HG03442 (cell line): ENCODE measurements at regions not wholly inside any gene's neighbourhood (a gene's known extent, or its start where the extent isn't known, plus 50 kb on each side); places are given as distances from the start of the nearest gene placed in this dataset.
"Not testable (repeated sequence)": the region's sequence is repeated elsewhere in the genome, so short reads cannot be mapped to it uniquely, and the experiment has no call there.

Source experiments
- ATAC-seq: cut with Tn5 transposase; IDR thresholded peaks from one replicate; pipeline ENCODE4 v1.9.1; 2021; ENCODE audit warnings: mild to moderate bottlenecking, moderate library complexity; ENCODE audit not compliant: unreplicated experiment

- no peak for ATAC-seq
Measured at GRCh38 chr20:57781901-57782300, 72.1 kb upstream of the PMEPA1 start.

- no peak for ATAC-seq
Measured at GRCh38 chr20:57780906-57781305, 71.1 kb upstream of the PMEPA1 start.

GRCh38 chr20:57780398-57780797 lies 70.6 kb upstream of the PMEPA1 start:
- no peak for ATAC-seq

GRCh38 chr20:57779401-57780003 lies 69.7 kb upstream of the PMEPA1 start:
- no peak for ATAC-seq

GRCh38 chr20:57777911-57778310 lies 68.1 kb upstream of the PMEPA1 start:
- no peak for ATAC-seq

GRCh38 chr20:57774951-57775350 lies 65.1 kb upstream of the PMEPA1 start:
- ATAC-seq = no peak

GRCh38 chr20:57774111-57774880 lies 64.5 kb upstream of the PMEPA1 start:
- ATAC-seq = no peak

- ATAC-seq = no peak
Measured at GRCh38 chr20:57773059-57773815, 63.4 kb upstream of the PMEPA1 start.

- no peak for ATAC-seq
Measured at GRCh38 chr20:57772349-57772964, 62.6 kb upstream of the PMEPA1 start.

GRCh38 chr20:57770852-57771720 lies 61.3 kb upstream of the PMEPA1 start:
- no peak for ATAC-seq

GRCh38 chr20:57770401-57770800 lies 60.6 kb upstream of the PMEPA1 start:
- ATAC-seq = not testable (repeated sequence)

- ATAC-seq = no peak
Measured at GRCh38 chr20:57769756-57770155, 59.9 kb upstream of the PMEPA1 start.

GRCh38 chr20:57768519-57768918 lies 58.7 kb upstream of the PMEPA1 start:
- no peak for ATAC-seq

- no peak for ATAC-seq
Measured at GRCh38 chr20:57767441-57767840, 57.6 kb upstream of the PMEPA1 start.

GRCh38 chr20:57763235-57763595 lies 53.4 kb upstream of the PMEPA1 start:
- ATAC-seq = no peak

- no peak for ATAC-seq
Measured at GRCh38 chr20:57762531-57763234, 52.9 kb upstream of the PMEPA1 start.

GRCh38 chr20:57761413-57761734 lies 51.6 kb upstream of the PMEPA1 start:
- ATAC-seq = no peak

- no peak for ATAC-seq
Measured at GRCh38 chr20:57760698-57761412, 51.0 kb upstream of the PMEPA1 start.

- no peak for ATAC-seq
Measured at GRCh38 chr20:57759724-57760123, 49.9 kb upstream of the PMEPA1 start.
